GM19351 (cell line): ENCODE measurements at regions not wholly inside any gene's neighbourhood (a gene's known extent, or its start where the extent isn't known, plus 50 kb on each side); places are given as distances from the start of the nearest gene placed in this dataset.
"Not testable (repeated sequence)": the region's sequence is repeated elsewhere in the genome, so short reads cannot be mapped to it uniquely, and the experiment has no call there.

Source experiments
- ATAC-seq: cut with Tn5 transposase; IDR thresholded peaks from one replicate; pipeline ENCODE4 v1.9.1; 2021; ENCODE audit warnings: mild to moderate bottlenecking, moderate library complexity; ENCODE audit not compliant: unreplicated experiment

DNA sequence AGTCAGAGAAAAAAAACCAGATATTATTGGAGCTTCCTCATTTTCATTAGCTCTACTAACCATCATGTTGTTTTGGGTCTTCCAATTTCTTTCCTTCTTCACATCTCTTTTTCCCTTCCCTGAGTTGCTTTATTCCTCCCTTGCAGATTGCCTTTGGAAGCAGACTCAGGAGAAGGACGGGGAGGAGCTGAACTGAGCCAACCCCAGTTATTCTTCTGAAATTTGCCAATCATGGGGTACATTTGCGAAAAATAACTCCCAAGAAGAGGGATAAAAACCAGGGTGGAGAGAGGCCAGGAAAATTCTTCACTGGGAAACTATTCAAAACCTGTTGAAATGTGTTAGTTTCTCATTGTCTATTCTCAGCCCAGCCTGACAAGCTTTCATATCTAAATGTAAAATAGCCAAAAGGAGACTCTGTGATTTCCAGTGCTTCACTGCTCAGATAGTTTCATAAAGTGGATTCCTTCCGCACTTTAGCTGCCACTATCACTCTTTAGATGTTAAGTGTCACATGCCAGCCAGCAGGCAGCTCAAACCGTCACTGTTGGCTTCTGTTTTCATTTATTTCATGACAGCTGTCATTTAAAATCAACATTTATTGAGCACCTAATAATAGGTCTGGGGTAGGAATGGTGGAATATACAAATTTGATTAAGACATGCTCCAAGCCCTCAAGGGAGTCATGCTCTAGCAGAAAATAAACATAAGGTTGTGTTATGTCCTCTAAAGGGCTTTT, 204.5 kb downstream of the SREK1 start:
- ATAC-seq: no peak

- ATAC-seq: no peak
Measured at GRCh38 chr5:66351813-66352212, 207.7 kb downstream of the SREK1 start.

GRCh38 chr5:66353186-66353585, 209.1 kb downstream of the SREK1 start:
- no peak for ATAC-seq

GRCh38 chr5:66354422-66354821, 210.3 kb downstream of the SREK1 start:
- no peak for ATAC-seq

GRCh38 chr5:66356011-66356565, 212.0 kb downstream of the SREK1 start:
- ATAC-seq: no peak

DNA sequence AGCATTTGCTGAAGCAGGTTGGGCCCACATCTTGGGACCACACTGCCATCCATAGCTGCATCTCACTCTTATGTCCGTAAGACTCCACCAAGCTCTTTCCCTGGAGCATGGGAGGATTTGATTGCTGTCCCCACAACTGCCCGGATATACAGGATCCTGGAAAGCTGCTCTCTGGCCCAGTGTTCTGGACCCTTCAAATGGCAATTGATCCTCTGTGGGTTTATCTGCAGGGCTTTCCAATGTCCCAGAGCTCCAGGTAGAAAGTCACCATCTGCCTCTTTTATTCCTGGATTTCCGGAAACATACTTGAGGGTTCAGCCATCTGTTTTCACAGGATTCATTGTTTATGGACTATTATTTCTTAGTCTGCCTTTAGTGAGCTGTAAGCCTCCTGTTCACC, 214.6 kb downstream of the SREK1 start:
- ATAC-seq: no peak

- no peak for ATAC-seq
Measured at GRCh38 chr5:66361070-66361469, 217.0 kb downstream of the SREK1 start.

DNA sequence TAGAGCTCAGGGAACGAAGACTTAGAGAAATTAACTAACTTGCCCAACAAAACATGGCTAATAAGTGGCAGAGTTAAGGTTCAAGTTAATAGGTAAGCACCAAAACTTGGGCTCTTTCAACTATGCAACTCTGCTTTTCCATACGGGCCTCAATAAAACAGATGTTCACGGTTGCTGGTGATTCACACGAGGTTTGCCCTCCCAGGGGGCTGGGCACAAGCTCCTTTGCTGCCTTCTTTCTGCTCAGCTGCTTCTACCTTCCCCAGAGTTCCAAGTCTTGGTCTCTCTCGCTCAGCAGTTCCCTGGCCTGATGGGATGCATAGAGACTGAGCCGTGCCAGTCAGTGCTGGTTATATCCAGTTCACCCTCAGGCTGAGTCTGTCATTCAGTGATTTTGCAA, 217.9 kb downstream of the SREK1 start:
- ATAC-seq: no peak

GRCh38 chr5:66362687-66363086, 218.6 kb downstream of the SREK1 start:
- no peak for ATAC-seq

- no peak for ATAC-seq
Measured at GRCh38 chr5:66363097-66363496, 219.0 kb downstream of the SREK1 start.

GRCh38 chr5:66364186-66364585, 220.1 kb downstream of the SREK1 start:
- ATAC-seq: no peak

DNA sequence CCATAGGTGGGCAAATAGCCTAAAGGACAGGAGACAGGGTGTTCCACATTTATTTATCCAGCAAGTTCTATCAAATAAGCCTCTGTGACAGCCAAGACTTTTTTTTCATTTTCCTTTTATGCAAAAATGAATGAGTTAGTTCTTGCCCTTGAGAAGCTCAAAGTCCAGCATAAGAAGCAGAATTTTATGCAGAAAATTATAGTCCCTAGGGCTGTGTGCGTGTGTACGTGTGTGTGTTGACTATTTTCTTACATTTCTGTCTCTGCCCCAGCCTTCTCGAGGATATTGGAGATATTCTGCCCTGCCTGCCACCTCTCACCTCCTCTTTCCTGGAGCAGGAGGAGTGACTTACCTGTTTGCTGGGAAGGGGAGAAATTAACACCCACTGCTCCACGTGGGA, 221.9 kb downstream of the SREK1 start:
- ATAC-seq: no peak

- ATAC-seq: no peak
Measured at GRCh38 chr5:66367814-66368541, 223.9 kb downstream of the SREK1 start.

- ATAC-seq: no peak
Measured at GRCh38 chr5:66368811-66369210, 224.7 kb downstream of the SREK1 start.

- ATAC-seq: no peak
Measured at GRCh38 chr5:66377747-66378146, 218.4 kb upstream of the MAST4 start.

- no peak for ATAC-seq
Measured at GRCh38 chr5:66378407-66378806, 217.8 kb upstream of the MAST4 start.

GRCh38 chr5:66382152-66382551, 214.0 kb upstream of the MAST4 start:
- ATAC-seq: no peak

DNA sequence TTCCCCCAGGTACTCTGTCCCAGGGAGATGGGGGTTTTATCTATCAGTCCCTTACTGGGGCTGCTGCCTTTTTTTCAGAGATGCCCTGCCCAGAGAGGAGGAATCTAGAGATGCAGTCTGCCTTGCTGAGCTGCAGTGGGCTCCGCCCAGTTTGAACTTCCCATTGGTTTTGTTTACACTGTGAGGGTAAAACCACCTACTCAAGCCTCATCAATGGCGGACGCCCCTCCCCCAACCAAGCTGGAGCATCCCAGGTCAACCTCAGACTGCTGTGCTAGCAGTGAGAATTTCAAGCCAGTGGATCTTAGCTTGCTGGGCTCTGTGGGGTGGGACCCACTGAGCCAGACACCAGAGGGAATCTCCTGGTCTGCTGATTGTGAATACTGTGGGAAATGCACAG, 191.0 kb upstream of the MAST4 start:
- ATAC-seq: not testable (repeated sequence)

DNA sequence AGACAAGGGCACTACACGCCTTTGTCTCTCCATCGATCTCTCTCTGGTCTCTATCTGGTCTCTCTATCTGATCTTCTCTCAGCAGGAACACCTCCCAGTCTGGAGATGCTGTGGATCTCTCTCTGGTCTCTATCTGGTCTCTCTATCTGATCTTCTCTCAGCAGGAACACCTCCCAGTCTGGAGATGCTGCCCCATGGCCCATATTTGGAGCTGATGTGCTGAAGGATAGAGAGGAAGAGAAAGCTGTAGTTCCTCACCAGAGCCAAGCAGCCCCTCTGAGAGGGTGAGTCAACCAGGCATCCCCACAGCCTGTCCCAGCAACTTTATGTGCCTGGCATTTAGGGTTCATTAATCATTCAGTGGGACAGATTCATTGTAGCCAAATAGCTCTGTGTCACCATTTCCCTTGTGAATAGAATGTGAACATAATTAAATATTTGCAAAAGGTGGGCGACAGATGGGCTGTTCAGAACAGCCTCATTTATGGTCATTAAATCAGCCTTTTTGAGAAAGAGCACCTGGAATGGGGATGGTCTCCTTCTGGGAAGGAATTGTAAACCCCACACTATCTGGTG, 189.3 kb upstream of the MAST4 start:
- ATAC-seq: no peak

- ATAC-seq: no peak
Measured at GRCh38 chr5:66407765-66408164, 188.4 kb upstream of the MAST4 start.

DNA sequence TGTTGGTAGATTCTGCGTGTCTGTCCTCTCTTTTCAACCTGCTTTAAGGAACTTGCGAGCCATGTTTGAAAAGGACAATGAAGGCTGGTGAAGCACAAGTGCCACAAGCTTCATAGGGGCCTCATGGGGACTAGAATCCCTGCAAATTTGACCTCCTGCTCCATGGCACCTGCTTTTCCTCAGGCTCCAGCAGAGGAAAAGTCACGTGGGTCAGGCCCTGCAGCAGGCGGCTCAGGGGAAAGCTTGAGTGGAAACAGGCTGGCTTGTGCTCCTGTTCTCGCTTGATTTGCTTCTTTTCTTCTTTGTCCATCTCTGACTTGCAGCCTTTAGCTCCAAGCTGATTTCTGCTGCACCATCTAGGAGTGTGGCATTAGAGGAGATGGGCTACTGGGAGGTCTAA, 187.6 kb upstream of the MAST4 start:
- no peak for ATAC-seq

GRCh38 chr5:66410122-66410521, 186.1 kb upstream of the MAST4 start:
- ATAC-seq: no peak
